HG03280 (cell line): ENCODE measurements at regions not wholly inside any gene's neighbourhood (a gene's known extent, or its start where the extent isn't known, plus 50 kb on each side); places are given as distances from the start of the nearest gene placed in this dataset.

Experiments
- ATAC-seq: cut with Tn5 transposase; IDR thresholded peaks from one replicate; pipeline ENCODE4 v1.9.1; 2021; ENCODE audit warnings: mild to moderate bottlenecking, moderate library complexity; ENCODE audit not compliant: unreplicated experiment

- no peak for ATAC-seq
Observed at GRCh38 chr6:62345446-62345845, 59.4 kb upstream of the KHDRBS2 start.

- ATAC-seq = no peak
Observed at GRCh38 chr6:62344850-62345249, 58.8 kb upstream of the KHDRBS2 start.

GRCh38 chr6:62338477-62338876 lies 52.5 kb upstream of the KHDRBS2 start:
- no peak for ATAC-seq
